Vagina (tissue), 2 donors: ENCODE measurements at regions not wholly inside any gene's neighbourhood (a gene's known extent, or its start where the extent isn't known, plus 50 kb on each side); places are given as distances from the start of the nearest gene placed in this dataset.

Experiments used
- DNase-seq, 2 donors: peaks; one replicate each; pipeline ENCODE4 v3.0.0-alpha.2; 2017; ENCODE audit errors: extremely low spot score in 2 of 2
- H3K27ac ChIP-seq: fragments of 200-600 bp; sonication (generic); one replicate; pipeline ENCODE4 v1.5.1; 2019
- H3K27me3 ChIP-seq: fragments of 200-600 bp; sonication (generic); one replicate; pipeline ENCODE4 v1.5.1; 2019
- H3K36me3 ChIP-seq, 2 donors: fragments of 200-600 bp; sonication (generic); one replicate each; pipeline ENCODE4 v1.5.1; 2017 to 2019
- H3K4me1 ChIP-seq: fragments of 200-600 bp; sonication (generic); one replicate; pipeline ENCODE4 v1.5.1; 2019
- H3K4me3 ChIP-seq, 2 donors: fragments of 200-600 bp; sonication (generic); 1 replicate in 1 of 2; 2 replicates in 1 of 2; pipeline ENCODE4 v1.5.1; 2016 to 2019
- H3K9me3 ChIP-seq: fragments of 200-600 bp; sonication (generic); one replicate; pipeline ENCODE4 v1.5.1; 2019
- CTCF ChIP-seq, 3 experiments: fragments of 450-650 bp in 2 of 3; fragments of 200-600 bp in 1 of 3; sonication (generic) in 1 of 3; IDR thresholded peaks; one replicate each; pipeline ENCODE4 v1.5.1; 2017 to 2019; ENCODE audit warnings: antibody characterized with exemption in 3 of 3, mild to moderate bottlenecking in 2 of 3, moderate library complexity in 2 of 3
- POLR2A ChIP-seq, 2 donors: fragments of 450-650 bp; IDR thresholded peaks; one replicate each; pipeline ENCODE4 v1.6.1; 2017; ENCODE audit warnings: antibody characterized with exemption in 2 of 2, mild to moderate bottlenecking in 2 of 2, moderate library complexity in 2 of 2
- POLR2AphosphoS5 ChIP-seq, 2 donors: sonication (generic); formaldehyde crosslinking; IDR thresholded peaks; one replicate each; pipeline ENCODE4 v1.9.0; 2017; ENCODE audit warnings: antibody characterized with exemption in 2 of 2, mild to moderate bottlenecking in 2 of 2, low read depth in 1 of 2; ENCODE audit not compliant: insufficient read depth in 1 of 2
- intact Hi-C: fragments of 100-400 bp; cut with DNase I; formaldehyde crosslinking; loops from one replicate; pipeline ENCODE4 v1.15.1; 2023

GRCh38 chr2:145156199-145156598 lies 636.3 kb upstream of the ZEB2 start:
- Histone ChIP-seq H3K4me1 (peaks cover 18% of the 10 kb centered on the region), H3K27ac (no peak overlapping the region), H3K4me3 (no peak overlapping the region), H3K9me3 (no peaks in the 10 kb centered on the region), H3K27me3 (no peaks in the 10 kb centered on the region), H3K36me3 (no peaks in the 10 kb centered on the region)
- DNase-seq = no peak
- no peak for TF ChIP-seq POLR2AphosphoS5 (IDR thresholded peaks at IDR 0.05; ENCODE audit: insufficient read depth in 1 of 2, low read depth in 1 of 2)
- no peak for TF ChIP-seq CTCF (IDR thresholded peaks at IDR 0.05)
- no peak for TF ChIP-seq POLR2A (IDR thresholded peaks at IDR 0.05)
- intact Hi-C loops = no loop called here

GRCh38 chr2:145155196-145155595 lies 635.3 kb upstream of the ZEB2 start:
- H3K9me3 ChIP-seq = no peaks in the 10 kb centered on the region
- no peak overlapping the region for H3K4me3 ChIP-seq
- TF ChIP-seq POLR2AphosphoS5 (IDR thresholded peaks at IDR 0.05; ENCODE audit: insufficient read depth in 1 of 2, low read depth in 1 of 2) (no peak), POLR2A (IDR thresholded peaks at IDR 0.05) (no peak), CTCF (IDR thresholded peaks at IDR 0.05) (no peak)
- intact Hi-C loops = no loop called here
- H3K36me3 ChIP-seq = no peaks in the 10 kb centered on the region
- H3K27me3 ChIP-seq = no peaks in the 10 kb centered on the region
- H3K27ac ChIP-seq = no peak overlapping the region
- H3K4me1 ChIP-seq = peaks cover 18% of the 10 kb centered on the region
- no peak for DNase-seq

GRCh38 chr2:145154731-145155130 lies 634.8 kb upstream of the ZEB2 start:
- no peak for DNase-seq
- H3K4me3 ChIP-seq = no peak overlapping the region
- peaks cover 18% of the 10 kb centered on the region for H3K4me1 ChIP-seq
- no peak overlapping the region for H3K27ac ChIP-seq
- H3K27me3 ChIP-seq = no peaks in the 10 kb centered on the region
- no peaks in the 10 kb centered on the region for H3K36me3 ChIP-seq
- H3K9me3 ChIP-seq = no peaks in the 10 kb centered on the region
- intact Hi-C loops = no loop called here
- TF ChIP-seq POLR2A (IDR thresholded peaks at IDR 0.05) (no peak), POLR2AphosphoS5 (IDR thresholded peaks at IDR 0.05; ENCODE audit: insufficient read depth in 1 of 2, low read depth in 1 of 2) (no peak), CTCF (IDR thresholded peaks at IDR 0.05) (no peak)

GRCh38 chr2:145146691-145147090 lies 626.8 kb upstream of the ZEB2 start:
- DNase-seq = no peak
- intact Hi-C loops = no loop called here
- no peaks in the 10 kb centered on the region for H3K36me3 ChIP-seq

More at GRCh38 chr2:145146691-145147090, 626.8 kb upstream of the ZEB2 start:
- no peak overlapping the region for H3K27ac ChIP-seq
- no peaks in the 10 kb centered on the region for H3K27me3 ChIP-seq
- H3K4me3 ChIP-seq = no peak overlapping the region
- H3K4me1 ChIP-seq = no peaks in the 10 kb centered on the region
- H3K9me3 ChIP-seq = no peaks in the 10 kb centered on the region
- TF ChIP-seq POLR2AphosphoS5 (IDR thresholded peaks at IDR 0.05; ENCODE audit: insufficient read depth in 1 of 2, low read depth in 1 of 2) (no peak), POLR2A (IDR thresholded peaks at IDR 0.05) (no peak), CTCF (IDR thresholded peaks at IDR 0.05) (no peak)
